GM21360 (cell line): ENCODE measurements at regions not wholly inside any gene's neighbourhood (a gene's known extent, or its start where the extent isn't known, plus 50 kb on each side); places are given as distances from the start of the nearest gene placed in this dataset.
A peak's percentile ranks its signal among the peaks of the same experiment; 100 is the strongest.

Source experiments
- ATAC-seq: cut with Tn5 transposase; IDR thresholded peaks from one replicate; pipeline ENCODE4 v1.9.1; 2021; ENCODE audit warnings: mild to moderate bottlenecking, moderate library complexity; ENCODE audit not compliant: unreplicated experiment

GRCh38 chr1:106681939-106682522 is 374.4 kb upstream of the PRMT6 start:
- no peak for ATAC-seq

- ATAC-seq = no peak
Observed at GRCh38 chr1:106688446-106688845, 368.0 kb upstream of the PRMT6 start.

GRCh38 chr1:106698660-106699059 is 357.8 kb upstream of the PRMT6 start:
- ATAC-seq = no peak

GRCh38 chr1:106699433-106699832 is 357.0 kb upstream of the PRMT6 start:
- ATAC-seq = no peak

- ATAC-seq = no peak
Observed at GRCh38 chr1:106700211-106700610, 356.3 kb upstream of the PRMT6 start.

GRCh38 chr1:106705971-106706370 is 350.5 kb upstream of the PRMT6 start:
- ATAC-seq = no peak

GRCh38 chr1:106717591-106717990 is 338.9 kb upstream of the PRMT6 start:
- ATAC-seq = no peak

GRCh38 chr1:106721790-106722189 is 334.7 kb upstream of the PRMT6 start:
- ATAC-seq = no peak

- no peak for ATAC-seq
Observed at GRCh38 chr1:106722466-106722865, 334.0 kb upstream of the PRMT6 start.

GRCh38 chr1:106727171-106727570 is 329.3 kb upstream of the PRMT6 start:
- ATAC-seq = peak; percentile 98

- ATAC-seq = no peak
Observed at GRCh38 chr1:106746448-106747085, 309.9 kb upstream of the PRMT6 start.

- ATAC-seq = no peak
Observed at GRCh38 chr1:106747232-106747631, 309.2 kb upstream of the PRMT6 start.

GRCh38 chr1:106747791-106748190 is 308.7 kb upstream of the PRMT6 start:
- ATAC-seq = no peak

GRCh38 chr1:106748606-106749005 is 307.9 kb upstream of the PRMT6 start:
- no peak for ATAC-seq

- ATAC-seq = no peak
Observed at GRCh38 chr1:106749491-106749890, 307.0 kb upstream of the PRMT6 start.

GRCh38 chr1:106749906-106750305 is 306.6 kb upstream of the PRMT6 start:
- no peak for ATAC-seq

- no peak for ATAC-seq
Observed at GRCh38 chr1:106751002-106751401, 305.5 kb upstream of the PRMT6 start.

- no peak for ATAC-seq
Observed at GRCh38 chr1:106753066-106753465, 303.4 kb upstream of the PRMT6 start.

- ATAC-seq = no peak
Observed at GRCh38 chr1:106754957-106755356, 301.5 kb upstream of the PRMT6 start.

- no peak for ATAC-seq
Observed at GRCh38 chr1:106755682-106756406, 300.6 kb upstream of the PRMT6 start.

- no peak for ATAC-seq
Observed at GRCh38 chr1:106756752-106757151, 299.7 kb upstream of the PRMT6 start.

GRCh38 chr1:106768077-106768476 is 288.4 kb upstream of the PRMT6 start:
- ATAC-seq = no peak
